OCI-LY7 (cell line): ENCODE measurements at regions not wholly inside any gene's neighbourhood (a gene's known extent, or its start where the extent isn't known, plus 50 kb on each side); places are given as distances from the start of the nearest gene placed in this dataset.
A peak's percentile ranks its signal among the peaks of the same experiment; 100 is the strongest.

ENCODE experiments used
- BruUV-seq: library from RNA; stranded (reverse); fragments of 400-500 nt; replicated peaks from 2 replicates; lab custom pipeline; 2021; lab: Mats Ljungman, UMichigan
- CTCF ChIA-PET: fragments of 300-600 bp; sonication (Branson Sonifier 250); formaldehyde crosslinking; loops from one replicate; lab custom pipeline; 2022; ENCODE audit warnings: antibody characterized with exemption; ENCODE audit not compliant: unreplicated experiment; lab: Charles Lee
- POLR2A ChIA-PET: fragments of 300-600 bp; sonication (Branson Sonifier 250); formaldehyde crosslinking; loops from one replicate; lab custom pipeline; 2022; ENCODE audit warnings: antibody characterized with exemption; lab: Charles Lee
- DNase-seq: peaks from one replicate; pipeline ENCODE4 v3.0.0-alpha.2; 2015; ENCODE audit warnings: low spot score
- H2AFZ ChIP-seq: fragments of 200-600 bp; sonication (generic), shearing (Covaris generic); 2 replicates; pipeline ENCODE4 v1.6.1; 2014; ENCODE audit warnings: mild to moderate bottlenecking, antibody characterized with exemption, low read length, moderate library complexity
- H3K27ac ChIP-seq: fragments of 200-600 bp; sonication (generic); 2 replicates; pipeline ENCODE4 v1.5.1; 2014; ENCODE audit warnings: mixed run types, low read depth, mild to moderate bottlenecking, moderate library complexity, low read length, inconsistent platforms; ENCODE audit not compliant: poor library complexity, severe bottlenecking
- H3K36me3 ChIP-seq: fragments of 200-600 bp; sonication (generic); 2 replicates; pipeline ENCODE4 v1.6.1; 2014; ENCODE audit warnings: mild to moderate bottlenecking, antibody characterized with exemption, low read length, moderate library complexity, mixed read lengths; ENCODE audit not compliant: insufficient read depth
- H3K4me1 ChIP-seq: fragments of 200-600 bp; sonication (generic); 2 replicates; pipeline ENCODE4 v1.5.1; 2014; ENCODE audit warnings: mild to moderate bottlenecking, low read length; ENCODE audit not compliant: insufficient read depth, poor library complexity, severe bottlenecking
- H3K4me2 ChIP-seq: fragments of 200-600 bp; sonication (generic); 2 replicates; pipeline ENCODE4 v1.6.1; 2014; ENCODE audit warnings: mild to moderate bottlenecking, low read length
- H3K4me3 ChIP-seq: fragments of 200-600 bp; sonication (generic); 2 replicates; pipeline ENCODE4 v1.5.1; 2014; ENCODE audit warnings: mild to moderate bottlenecking, low read depth, low read length; ENCODE audit not compliant: poor library complexity, severe bottlenecking
- H3K79me2 ChIP-seq: fragments of 200-600 bp; sonication (generic); 2 replicates; pipeline ENCODE4 v1.6.1; 2016; ENCODE audit warnings: low read depth, mild to moderate bottlenecking, low read length, moderate library complexity, mixed read lengths; ENCODE audit not compliant: insufficient read depth
- H3K9me2 ChIP-seq: fragments of 200-600 bp; sonication (generic); 2 replicates; pipeline ENCODE4 v1.6.1; 2016; ENCODE audit warnings: mild to moderate bottlenecking, low read length, mixed read lengths; ENCODE audit not compliant: insufficient read depth
- H3K9me3 ChIP-seq: fragments of 200-600 bp; sonication (generic); 2 replicates; pipeline ENCODE4 v1.6.1; 2014; ENCODE audit warnings: mild to moderate bottlenecking, mixed run types, low read length, mixed read lengths
- H4K20me1 ChIP-seq: fragments of 200-600 bp; sonication (generic); 2 replicates; pipeline ENCODE4 v1.6.1; 2014; ENCODE audit warnings: mild to moderate bottlenecking, antibody characterized with exemption, low read length, moderate library complexity, mixed read lengths; ENCODE audit not compliant: insufficient read depth
- CTCF ChIP-seq: fragments of 200-600 bp; sonication (generic); conservative IDR thresholded peaks from 2 replicates; pipeline ENCODE4 v1.5.1; 2014; ENCODE audit warnings: mild to moderate bottlenecking, antibody characterized with exemption, low read length, moderate library complexity, mixed read lengths
- EZH2phosphoT487 ChIP-seq: fragments of 200-600 bp; sonication (generic); IDR thresholded peaks from 2 replicates; pipeline ENCODE4 v1.6.1; 2018; ENCODE audit warnings: low read depth, borderline replicate concordance, mild to moderate bottlenecking, mixed run types, antibody characterized with exemption, low read length, moderate library complexity, mixed read lengths
- intact Hi-C: fragments of 100-400 bp; cut with micrococcal nuclease; formaldehyde crosslinking; loops from one replicate; pipeline ENCODE4 v1.10.0; 2022; ENCODE audit not compliant: unreplicated experiment

GRCh38 chr10:62502995-62503613 lies 128.9 kb downstream of the ZNF365 start:
- H3K4me3 ChIP-seq: no peak overlapping the region
- POLR2A ChIA-PET: interaction anchor here (0.5 to 0.9 kb wide), 2 partner anchors 25 to 114 kb away, joined by 4 to 6 read pairs; no protein-coding TSS in a partner anchor
- H3K9me3 ChIP-seq: no peaks in the 10 kb centered on the region
- BruUV-seq: no TSS peak
- H3K36me3 ChIP-seq: no peaks in the 10 kb centered on the region
- intact Hi-C loops: no loop called here
- no peak overlapping the region for H3K27ac ChIP-seq
- 0 out of 2 replicates have a peak, but pooled peaks cover 3% of the 10 kb centered on the region for H3K9me2 ChIP-seq
- CTCF ChIA-PET: no interaction called here
- no peak overlapping the region for H3K4me2 ChIP-seq
- no peak for DNase-seq
- no peaks in the 10 kb centered on the region for H4K20me1 ChIP-seq
- H3K79me2 ChIP-seq: no peaks in the 10 kb centered on the region
- no peak overlapping the region for H2AFZ ChIP-seq
- H3K4me1 ChIP-seq: peaks cover 7% of the 10 kb centered on the region
- no peak for TF ChIP-seq EZH2phosphoT487
- no peak for TF ChIP-seq CTCF

GRCh38 chr10:62503872-62504271 lies 129.7 kb downstream of the ZNF365 start:
- Histone ChIP-seq H3K36me3 (no peaks in the 10 kb centered on the region), H3K4me2 (no peak overlapping the region), H3K9me2 (0 out of 2 replicates have a peak, but pooled peaks cover 3% of the 10 kb centered on the region), H3K4me3 (no peak overlapping the region), H4K20me1 (no peaks in the 10 kb centered on the region), H3K79me2 (no peaks in the 10 kb centered on the region), H3K27ac (no peak overlapping the region), H2AFZ (no peak overlapping the region), H3K9me3 (no peaks in the 10 kb centered on the region), H3K4me1 (peaks cover 7% of the 10 kb centered on the region)
- ChIA-PET POLR2A (interaction anchor here (0.5 to 0.9 kb wide), 5 partner anchors 14 to 829 kb away, joined by 3 to 6 read pairs (median 5); no protein-coding TSS in a partner anchor), CTCF (no interaction called here)
- no peak for DNase-seq
- TF ChIP-seq CTCF (no peak), EZH2phosphoT487 (no peak)
- no TSS peak for BruUV-seq
- intact Hi-C loops: no loop called here

GRCh38 chr10:62506371-62506770 lies 132.2 kb downstream of the ZNF365 start:
- Histone ChIP-seq H3K9me2 (0 out of 2 replicates have a peak, but pooled peaks cover 3% of the 10 kb centered on the region), H3K9me3 (no peaks in the 10 kb centered on the region), H4K20me1 (no peaks in the 10 kb centered on the region), H3K4me1 (peaks cover 7% of the 10 kb centered on the region), H2AFZ (peak overlapping the region; percentile 46; the same call in 1 of the 2 replicates), H3K36me3 (no peaks in the 10 kb centered on the region), H3K4me2 (no peak overlapping the region), H3K79me2 (no peaks in the 10 kb centered on the region), H3K4me3 (no peak overlapping the region), H3K27ac (no peak overlapping the region)
- POLR2A ChIA-PET: interaction anchor here (1.0 kb wide), 1 partner anchor 47 kb away, joined by 4 read pairs; no protein-coding TSS in a partner anchor
- no peak for TF ChIP-seq CTCF
- TF ChIP-seq EZH2phosphoT487: no peak
- no TSS peak for BruUV-seq
- DNase-seq: peak; percentile 60
- CTCF ChIA-PET: no interaction called here
- intact Hi-C loops: no loop called here
